K562 (cell line): ENCODE measurements at regions not wholly inside any gene's neighbourhood (a gene's known extent, or its start where the extent isn't known, plus 50 kb on each side); places are given as distances from the start of the nearest gene placed in this dataset.
A peak's percentile ranks its signal among the peaks of the same experiment; 100 is the strongest.

Experiments
- CBX5 ChIP-seq: IDR thresholded peaks from 2 replicates; pipeline ENCODE4 v1.6.1; 2014; ENCODE audit warnings: low read depth, borderline replicate concordance
- ETV5 ChIP-seq: sonication (generic); formaldehyde crosslinking; IDR thresholded peaks from 2 replicates; pipeline ENCODE4 v1.4.0; 2020; ENCODE audit warnings: low read depth, mild to moderate bottlenecking, missing genetic modification reagents
- GATA2 ChIP-seq: sonication (generic); formaldehyde crosslinking; IDR thresholded peaks from 2 replicates; pipeline ENCODE4 v1.4.0; 2020; ENCODE audit warnings: mild to moderate bottlenecking, missing genetic modification reagents
- HDAC1 ChIP-seq, 2 experiments: fragments of 450-650 bp; IDR thresholded peaks; 2 replicates each; pipeline ENCODE4 v1.6.1; 2016 to 2017; ENCODE audit warnings: inconsistent platforms in 1 of 2, mild to moderate bottlenecking in 1 of 2, moderate library complexity in 1 of 2
- HNRNPK ChIP-seq: fragments of 200-400 bp; formaldehyde crosslinking; IDR thresholded peaks from one replicate; pipeline ENCODE4 v1.6.1; 2018; ENCODE audit warnings: mild to moderate bottlenecking, low read depth, low read length; ENCODE audit not compliant: poor library complexity, severe bottlenecking
- NR4A1 ChIP-seq, 2 experiments: fragments of 250-450 bp in 1 of 2; fragments of 450-650 bp in 1 of 2; sonication (Bioruptor Pico) in 1 of 2; IDR thresholded peaks; 2 replicates each; pipeline versions ENCODE4 v1.4.0 to v1.6.1; 2016 to 2020; ENCODE audit warnings: mild to moderate bottlenecking in 2 of 2, missing compliant biosample characterization in 1 of 2, missing genetic modification characterization in 1 of 2, moderate library complexity in 1 of 2
- RAD51 ChIP-seq: fragments of 450-650 bp; IDR thresholded peaks from 2 replicates; pipeline ENCODE4 v1.7.1; 2016; ENCODE audit warnings: low read depth, mild to moderate bottlenecking, borderline replicate concordance
- RFX1 ChIP-seq: fragments of 450-650 bp; IDR thresholded peaks from 2 replicates; pipeline ENCODE4 v1.6.1; 2016; ENCODE audit warnings: mild to moderate bottlenecking, moderate library complexity
- TF ChIP-seq, protein P1 (sequence below): fragments of 450-650 bp; formaldehyde crosslinking; IDR thresholded peaks from 2 replicates; pipeline ENCODE4 v1.4.0; 2020; ENCODE audit warnings: mild to moderate bottlenecking, mixed read lengths
- TF ChIP-seq, protein P2 (sequence below): fragments of 450-650 bp; IDR thresholded peaks from 2 replicates; pipeline ENCODE4 v1.6.1; 2016; ENCODE audit warnings: antibody characterized with exemption
- TF ChIP-seq, protein P3 (sequence below): fragments of 450-650 bp; formaldehyde crosslinking; IDR thresholded peaks from 2 replicates; pipeline ENCODE4 v1.4.0; 2020; ENCODE audit warnings: mild to moderate bottlenecking, moderate library complexity
- TF ChIP-seq, protein P4 (sequence below): fragments of 200-800 bp; sonication (Bioruptor generic); IDR thresholded peaks from 2 replicates; pipeline ENCODE4 v1.6.1; 2017; ENCODE audit warnings: missing genetic modification characterization, missing compliant biosample characterization

DNA sequence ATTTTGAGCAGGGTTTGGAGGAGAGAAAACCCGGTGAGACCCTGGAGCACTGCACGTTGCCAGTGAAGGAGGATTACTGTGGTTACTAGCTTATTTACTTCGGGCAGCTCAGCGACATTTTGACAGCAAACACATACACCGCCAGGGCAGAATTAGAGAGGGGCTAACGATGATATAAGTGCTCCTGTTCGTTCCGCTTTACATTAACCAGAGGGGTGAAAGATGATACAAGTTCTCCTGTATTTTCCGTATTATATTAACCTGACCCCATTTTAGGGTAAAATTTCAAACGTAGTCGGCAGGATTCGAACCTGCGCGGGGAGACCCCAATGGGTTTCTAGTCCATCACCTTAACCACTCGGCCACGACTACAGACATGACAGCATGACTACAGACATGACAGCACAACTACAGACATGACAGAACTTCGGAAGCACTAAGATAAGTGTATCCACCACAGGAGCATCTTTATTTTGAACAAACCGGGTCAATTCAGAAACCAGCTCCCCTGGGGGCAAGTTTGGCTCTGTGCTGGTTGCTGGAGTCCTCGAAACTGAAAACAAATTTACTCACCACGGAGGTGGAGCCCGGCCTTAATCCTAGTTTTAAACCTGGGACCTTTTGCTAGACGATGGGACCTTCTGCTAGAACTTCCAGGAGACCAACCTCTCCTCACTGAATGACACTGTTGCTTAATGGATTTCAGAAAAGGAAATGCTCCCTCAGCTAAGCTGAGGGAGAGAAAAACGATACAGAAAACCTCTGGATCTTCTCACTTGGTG is 80.4 kb upstream of the ZNF184 start (continued):
- TF ChIP-seq, protein P1, sequence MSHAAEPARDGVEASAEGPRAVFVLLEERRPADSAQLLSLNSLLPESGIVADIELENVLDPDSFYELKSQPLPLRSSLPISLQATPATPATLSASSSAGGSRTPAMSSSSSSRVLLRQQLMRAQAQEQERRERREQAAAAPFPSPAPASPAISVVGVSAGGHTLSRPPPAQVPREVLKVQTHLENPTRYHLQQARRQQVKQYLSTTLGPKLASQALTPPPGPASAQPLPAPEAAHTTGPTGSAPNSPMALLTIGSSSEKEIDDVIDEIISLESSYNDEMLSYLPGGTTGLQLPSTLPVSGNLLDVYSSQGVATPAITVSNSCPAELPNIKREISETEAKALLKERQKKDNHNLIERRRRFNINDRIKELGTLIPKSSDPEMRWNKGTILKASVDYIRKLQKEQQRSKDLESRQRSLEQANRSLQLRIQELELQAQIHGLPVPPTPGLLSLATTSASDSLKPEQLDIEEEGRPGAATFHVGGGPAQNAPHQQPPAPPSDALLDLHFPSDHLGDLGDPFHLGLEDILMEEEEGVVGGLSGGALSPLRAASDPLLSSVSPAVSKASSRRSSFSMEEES (CRISPR knock-in tag): no peak
- TF ChIP-seq, protein P2, sequence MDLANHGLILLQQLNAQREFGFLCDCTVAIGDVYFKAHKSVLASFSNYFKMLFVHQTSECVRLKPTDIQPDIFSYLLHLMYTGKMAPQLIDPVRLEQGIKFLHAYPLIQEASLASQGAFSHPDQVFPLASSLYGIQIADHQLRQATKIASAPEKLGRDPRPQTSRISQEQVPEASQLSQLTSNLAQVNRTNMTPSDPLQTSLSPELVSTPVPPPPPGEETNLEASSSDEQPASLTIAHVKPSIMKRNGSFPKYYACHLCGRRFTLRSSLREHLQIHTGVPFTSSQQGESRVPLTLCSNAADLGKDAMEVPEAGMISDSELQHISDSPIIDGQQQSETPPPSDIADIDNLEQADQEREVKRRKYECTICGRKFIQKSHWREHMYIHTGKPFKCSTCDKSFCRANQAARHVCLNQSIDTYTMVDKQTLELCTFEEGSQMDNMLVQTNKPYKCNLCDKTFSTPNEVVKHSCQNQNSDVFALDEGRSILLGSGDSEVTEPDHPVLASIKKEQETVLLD: peak; percentile 72; the same call in 1 of the 2 replicates
- TF ChIP-seq NR4A1 (CRISPR knock-in tag; IDR thresholded peaks at IDR 0.05) (no peak), NR4A1 (tag; IDR thresholded peaks at IDR 0.05) (0 out of 2 replicates have a peak, but pooled peaks have one; percentile 18), GATA2 (CRISPR knock-in tag) (no peak), CBX5 (peak; percentile 70; the same call in 1 of the 2 replicates), ETV5 (CRISPR knock-in tag) (no peak; the same call in 1 of the 2 replicates), HDAC1 (IDR thresholded peaks at IDR 0.05) (peak; percentile 35 to 78; a peak in 2 of 4 replicates), RAD51 (no peak), HNRNPK (no peak), RFX1 (peak; percentile 53)
- TF ChIP-seq, protein P3, sequence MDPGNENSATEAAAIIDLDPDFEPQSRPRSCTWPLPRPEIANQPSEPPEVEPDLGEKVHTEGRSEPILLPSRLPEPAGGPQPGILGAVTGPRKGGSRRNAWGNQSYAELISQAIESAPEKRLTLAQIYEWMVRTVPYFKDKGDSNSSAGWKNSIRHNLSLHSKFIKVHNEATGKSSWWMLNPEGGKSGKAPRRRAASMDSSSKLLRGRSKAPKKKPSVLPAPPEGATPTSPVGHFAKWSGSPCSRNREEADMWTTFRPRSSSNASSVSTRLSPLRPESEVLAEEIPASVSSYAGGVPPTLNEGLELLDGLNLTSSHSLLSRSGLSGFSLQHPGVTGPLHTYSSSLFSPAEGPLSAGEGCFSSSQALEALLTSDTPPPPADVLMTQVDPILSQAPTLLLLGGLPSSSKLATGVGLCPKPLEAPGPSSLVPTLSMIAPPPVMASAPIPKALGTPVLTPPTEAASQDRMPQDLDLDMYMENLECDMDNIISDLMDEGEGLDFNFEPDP (CRISPR knock-in tag): no peak
- TF ChIP-seq, protein P4, sequence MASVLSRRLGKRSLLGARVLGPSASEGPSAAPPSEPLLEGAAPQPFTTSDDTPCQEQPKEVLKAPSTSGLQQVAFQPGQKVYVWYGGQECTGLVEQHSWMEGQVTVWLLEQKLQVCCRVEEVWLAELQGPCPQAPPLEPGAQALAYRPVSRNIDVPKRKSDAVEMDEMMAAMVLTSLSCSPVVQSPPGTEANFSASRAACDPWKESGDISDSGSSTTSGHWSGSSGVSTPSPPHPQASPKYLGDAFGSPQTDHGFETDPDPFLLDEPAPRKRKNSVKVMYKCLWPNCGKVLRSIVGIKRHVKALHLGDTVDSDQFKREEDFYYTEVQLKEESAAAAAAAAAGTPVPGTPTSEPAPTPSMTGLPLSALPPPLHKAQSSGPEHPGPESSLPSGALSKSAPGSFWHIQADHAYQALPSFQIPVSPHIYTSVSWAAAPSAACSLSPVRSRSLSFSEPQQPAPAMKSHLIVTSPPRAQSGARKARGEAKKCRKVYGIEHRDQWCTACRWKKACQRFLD (CRISPR knock-in tag): 0 out of 2 replicates have a peak, but pooled peaks have one; percentile 33
